Gastroesophageal sphincter (tissue), 3 donors: ENCODE measurements at regions not wholly inside any gene's neighbourhood (a gene's known extent, or its start where the extent isn't known, plus 50 kb on each side); places are given as distances from the start of the nearest gene placed in this dataset.

ENCODE experiments used
- EP300 ChIP-seq: sonication (generic); formaldehyde crosslinking; IDR thresholded peaks from one replicate; pipeline ENCODE4 v1.6.1; 2017; ENCODE audit warnings: antibody characterized with exemption, mild to moderate bottlenecking
- POLR2A ChIP-seq, 2 donors: fragments of 450-650 bp; IDR thresholded peaks; one replicate each; pipeline ENCODE4 v1.6.1; 2017; ENCODE audit warnings: antibody characterized with exemption in 2 of 2, mild to moderate bottlenecking in 2 of 2, moderate library complexity in 1 of 2
- TF ChIP-seq, protein P1 (sequence below), 4 experiments: fragments of 200-600 bp in 2 of 4; fragments of 450-650 bp in 2 of 4; sonication (generic) in 1 of 4; IDR thresholded peaks; one replicate each; pipeline ENCODE4 v1.5.1; 2017 to 2019; ENCODE audit warnings: antibody characterized with exemption in 4 of 4, mild to moderate bottlenecking in 2 of 4, moderate library complexity in 2 of 4

DNA sequence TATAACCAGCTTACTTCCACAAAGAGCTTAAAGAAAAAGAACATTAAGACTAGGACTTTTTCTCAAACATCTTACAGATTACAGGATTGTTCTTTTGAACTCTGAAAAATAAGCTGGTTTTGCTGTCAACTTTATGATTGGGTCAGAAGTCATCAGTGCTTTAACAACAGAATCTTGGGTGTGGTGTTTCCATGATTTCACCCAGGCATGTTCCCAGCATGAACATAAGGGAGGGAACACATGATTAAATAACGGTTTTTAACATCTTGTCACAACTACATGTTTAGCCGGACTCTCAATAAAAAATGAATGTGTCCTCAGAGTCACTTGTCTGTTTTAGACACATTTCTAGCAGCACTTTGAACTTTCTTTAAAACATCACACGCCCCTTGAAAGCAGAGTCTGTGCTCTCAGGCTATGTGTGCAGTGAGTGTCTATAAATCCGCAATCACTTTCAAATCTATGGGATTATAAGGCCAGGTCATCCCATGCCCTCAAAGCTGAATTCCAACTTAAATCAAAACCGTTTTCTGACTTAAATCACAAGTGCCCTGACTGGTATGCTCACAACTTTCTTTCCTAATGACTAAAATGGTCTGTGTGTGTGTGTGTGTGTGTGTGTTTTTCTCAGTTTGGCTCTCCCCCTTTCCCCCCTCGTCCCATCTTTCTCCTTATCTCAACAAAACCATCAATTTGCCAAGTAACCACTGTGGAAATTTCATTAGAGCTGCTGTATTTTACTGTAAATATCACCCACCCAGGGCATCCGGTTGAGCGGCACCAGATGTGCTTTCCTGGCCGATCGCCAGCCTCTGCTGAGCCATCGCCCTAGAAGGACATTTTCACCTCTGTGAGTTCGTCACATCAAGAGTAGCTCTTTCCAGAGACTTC lies 216.8 kb upstream of the DTNBP1 start:
- TF ChIP-seq POLR2A (IDR thresholded peaks at IDR 0.05): no peak
- TF ChIP-seq, protein P1, sequence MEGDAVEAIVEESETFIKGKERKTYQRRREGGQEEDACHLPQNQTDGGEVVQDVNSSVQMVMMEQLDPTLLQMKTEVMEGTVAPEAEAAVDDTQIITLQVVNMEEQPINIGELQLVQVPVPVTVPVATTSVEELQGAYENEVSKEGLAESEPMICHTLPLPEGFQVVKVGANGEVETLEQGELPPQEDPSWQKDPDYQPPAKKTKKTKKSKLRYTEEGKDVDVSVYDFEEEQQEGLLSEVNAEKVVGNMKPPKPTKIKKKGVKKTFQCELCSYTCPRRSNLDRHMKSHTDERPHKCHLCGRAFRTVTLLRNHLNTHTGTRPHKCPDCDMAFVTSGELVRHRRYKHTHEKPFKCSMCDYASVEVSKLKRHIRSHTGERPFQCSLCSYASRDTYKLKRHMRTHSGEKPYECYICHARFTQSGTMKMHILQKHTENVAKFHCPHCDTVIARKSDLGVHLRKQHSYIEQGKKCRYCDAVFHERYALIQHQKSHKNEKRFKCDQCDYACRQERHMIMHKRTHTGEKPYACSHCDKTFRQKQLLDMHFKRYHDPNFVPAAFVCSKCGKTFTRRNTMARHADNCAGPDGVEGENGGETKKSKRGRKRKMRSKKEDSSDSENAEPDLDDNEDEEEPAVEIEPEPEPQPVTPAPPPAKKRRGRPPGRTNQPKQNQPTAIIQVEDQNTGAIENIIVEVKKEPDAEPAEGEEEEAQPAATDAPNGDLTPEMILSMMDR (IDR thresholded peaks at IDR 0.05): no peak
- TF ChIP-seq EP300: no peak
